A549 (cell line): ENCODE measurements at regions not wholly inside any gene's neighbourhood (a gene's known extent, or its start where the extent isn't known, plus 50 kb on each side); places are given as distances from the start of the nearest gene placed in this dataset.

ENCODE experiments used
- CTCF ChIP-seq: fragments of >200 bp; sonication (Bioruptor Twin); formaldehyde crosslinking; IDR thresholded peaks from 3 replicates; pipeline ENCODE4 v1.5.1; 2016
- EP300 ChIP-seq, 2 experiments: fragments of >200 bp; sonication (Bioruptor Twin); formaldehyde crosslinking; IDR thresholded peaks; 2 replicates in 1 of 2; 3 replicates in 1 of 2; pipeline ENCODE4 v1.6.1; 2016 to 2017
- MAX ChIP-seq: IDR thresholded peaks from 2 replicates; pipeline ENCODE4 v1.6.1; 2012
- POLR2A ChIP-seq: IDR thresholded peaks from 2 replicates; pipeline ENCODE4 v1.6.1; 2012; ENCODE audit warnings: mild to moderate bottlenecking, low read length
- RFX5 ChIP-seq: fragments of 450-650 bp; IDR thresholded peaks from 2 replicates; pipeline ENCODE4 v1.7.1; 2014; ENCODE audit warnings: antibody characterized with exemption, mild to moderate bottlenecking, moderate library complexity
- ZSCAN20 ChIP-seq: fragments of 250-450 bp; sonication (Bioruptor Pico); IDR thresholded peaks from 2 replicates; pipeline ENCODE4 v1.8.0; 2022; ENCODE audit warnings: mild to moderate bottlenecking, moderate library complexity

- TF ChIP-seq CTCF (no peak), POLR2A (no peak), ZSCAN20 (CRISPR knock-in tag) (peak; percentile 67), EP300 (IDR thresholded peaks at IDR 0.05) (no peak), RFX5 (no peak), MAX (peak; percentile 92)
Measured at GRCh38 chr6:12363651-12364381, 73.7 kb downstream of the EDN1 start.
